GM19025 (cell line): ENCODE measurements at regions not wholly inside any gene's neighbourhood (a gene's known extent, or its start where the extent isn't known, plus 50 kb on each side); places are given as distances from the start of the nearest gene placed in this dataset.
"Not testable (repeated sequence)": the region's sequence is repeated elsewhere in the genome, so short reads cannot be mapped to it uniquely, and the experiment has no call there.

Experiments used
- ATAC-seq: cut with Tn5 transposase; IDR thresholded peaks from one replicate; pipeline ENCODE4 v1.9.1; 2021; ENCODE audit warnings: mild to moderate bottlenecking, low read depth, moderate library complexity; ENCODE audit not compliant: unreplicated experiment

GRCh38 chr14:37972941-37973887, 234.5 kb upstream of the SSTR1 start:
- ATAC-seq, result no peak

GRCh38 chr14:37974421-37974820, 233.3 kb upstream of the SSTR1 start:
- no peak for ATAC-seq

GRCh38 chr14:37977481-37977880, 230.2 kb upstream of the SSTR1 start:
- ATAC-seq, result no peak

- ATAC-seq, result no peak
Measured at GRCh38 chr14:37985826-37986470, 221.8 kb upstream of the SSTR1 start.

- ATAC-seq, result no peak
Measured at GRCh38 chr14:37988472-37988871, 219.2 kb upstream of the SSTR1 start.

GRCh38 chr14:37991027-37991426, 216.7 kb upstream of the SSTR1 start:
- no peak for ATAC-seq

- ATAC-seq, result no peak
Measured at GRCh38 chr14:37992499-37992898, 215.2 kb upstream of the SSTR1 start.

GRCh38 chr14:37994846-37995372, 212.8 kb upstream of the SSTR1 start:
- no peak for ATAC-seq

- no peak for ATAC-seq
Measured at GRCh38 chr14:37997017-37997416, 210.7 kb upstream of the SSTR1 start.

- ATAC-seq, result no peak
Measured at GRCh38 chr14:38000340-38000739, 207.4 kb upstream of the SSTR1 start.

- ATAC-seq, result no peak
Measured at GRCh38 chr14:38001501-38001900, 206.2 kb upstream of the SSTR1 start.

GRCh38 chr14:38003746-38004609, 203.7 kb upstream of the SSTR1 start:
- no peak for ATAC-seq

- no peak for ATAC-seq
Measured at GRCh38 chr14:38004610-38004879, 203.2 kb upstream of the SSTR1 start.

- ATAC-seq, result not testable (repeated sequence)
Measured at GRCh38 chr14:38011156-38011555, 196.5 kb upstream of the SSTR1 start.

- no peak for ATAC-seq
Measured at GRCh38 chr14:38012056-38012455, 195.6 kb upstream of the SSTR1 start.

GRCh38 chr14:38016497-38016896, 191.2 kb upstream of the SSTR1 start:
- ATAC-seq, result no peak

- ATAC-seq, result no peak
Measured at GRCh38 chr14:38021861-38022260, 185.8 kb upstream of the SSTR1 start.

GRCh38 chr14:38022775-38023174, 184.9 kb upstream of the SSTR1 start:
- no peak for ATAC-seq

GRCh38 chr14:38038171-38038570, 169.5 kb upstream of the SSTR1 start:
- no peak for ATAC-seq

- no peak for ATAC-seq
Measured at GRCh38 chr14:38038986-38039385, 168.7 kb upstream of the SSTR1 start.

- no peak for ATAC-seq
Measured at GRCh38 chr14:38039496-38039895, 168.2 kb upstream of the SSTR1 start.
